Sigmoid colon (tissue), 4 donors: ENCODE measurements at regions not wholly inside any gene's neighbourhood (a gene's known extent, or its start where the extent isn't known, plus 50 kb on each side); places are given as distances from the start of the nearest gene placed in this dataset.

ENCODE experiments used
- POLR2AphosphoS5 ChIP-seq, 4 donors: sonication (generic); formaldehyde crosslinking; IDR thresholded peaks; one replicate each; pipeline ENCODE4 v1.6.1; 2017; ENCODE audit warnings: antibody characterized with exemption in 4 of 4
- TF ChIP-seq, protein P1 (sequence below), 4 experiments: fragments of 450-650 bp in 3 of 4; fragments of 200-600 bp in 1 of 4; IDR thresholded peaks; one replicate each; pipeline ENCODE4 v1.5.1; 2016 to 2019; ENCODE audit warnings: antibody characterized with exemption in 4 of 4, mild to moderate bottlenecking in 3 of 4, moderate library complexity in 2 of 4

DNA sequence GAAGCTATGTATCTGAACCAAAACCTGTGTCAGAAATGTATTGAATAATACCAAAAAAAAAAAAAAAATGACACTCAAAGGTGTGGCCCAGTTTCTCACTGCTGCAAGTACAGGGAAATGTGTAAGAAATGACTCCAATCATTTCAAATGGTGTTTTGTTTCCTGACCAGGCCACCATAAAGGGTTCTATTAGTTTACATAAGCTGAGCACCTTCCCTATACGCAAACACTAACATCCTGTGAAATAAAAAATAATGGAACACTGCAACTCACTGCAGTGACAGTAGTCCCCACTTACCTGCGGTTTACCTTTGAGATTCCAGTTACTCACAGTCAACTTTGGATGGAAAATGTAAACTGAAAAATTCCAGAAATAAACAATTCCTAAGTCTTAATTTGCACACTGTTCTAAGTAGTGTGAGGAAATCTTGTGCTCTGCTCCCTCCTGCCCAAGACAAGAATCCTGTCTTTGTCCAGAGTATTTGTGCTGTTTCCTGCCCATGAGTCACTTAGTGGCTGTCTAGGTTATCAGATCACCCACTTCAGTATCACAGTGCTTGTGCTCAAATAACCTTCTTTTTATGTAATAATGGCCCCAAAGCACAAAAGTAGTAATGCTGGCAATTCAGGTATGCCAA lies 265.3 kb downstream of the RCHY1 start:
- TF ChIP-seq, protein P1, sequence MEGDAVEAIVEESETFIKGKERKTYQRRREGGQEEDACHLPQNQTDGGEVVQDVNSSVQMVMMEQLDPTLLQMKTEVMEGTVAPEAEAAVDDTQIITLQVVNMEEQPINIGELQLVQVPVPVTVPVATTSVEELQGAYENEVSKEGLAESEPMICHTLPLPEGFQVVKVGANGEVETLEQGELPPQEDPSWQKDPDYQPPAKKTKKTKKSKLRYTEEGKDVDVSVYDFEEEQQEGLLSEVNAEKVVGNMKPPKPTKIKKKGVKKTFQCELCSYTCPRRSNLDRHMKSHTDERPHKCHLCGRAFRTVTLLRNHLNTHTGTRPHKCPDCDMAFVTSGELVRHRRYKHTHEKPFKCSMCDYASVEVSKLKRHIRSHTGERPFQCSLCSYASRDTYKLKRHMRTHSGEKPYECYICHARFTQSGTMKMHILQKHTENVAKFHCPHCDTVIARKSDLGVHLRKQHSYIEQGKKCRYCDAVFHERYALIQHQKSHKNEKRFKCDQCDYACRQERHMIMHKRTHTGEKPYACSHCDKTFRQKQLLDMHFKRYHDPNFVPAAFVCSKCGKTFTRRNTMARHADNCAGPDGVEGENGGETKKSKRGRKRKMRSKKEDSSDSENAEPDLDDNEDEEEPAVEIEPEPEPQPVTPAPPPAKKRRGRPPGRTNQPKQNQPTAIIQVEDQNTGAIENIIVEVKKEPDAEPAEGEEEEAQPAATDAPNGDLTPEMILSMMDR (IDR thresholded peaks at IDR 0.05) = no peak
- no peak for TF ChIP-seq POLR2AphosphoS5 (IDR thresholded peaks at IDR 0.05)
